Activated CD4-positive, alpha-beta T cell treated with anti-CD3 and anti-CD28 coated beads, Interleukin-2, amount 50 U/mL, for 16 hours (primary cell): ENCODE measurements at regions not wholly inside any gene's neighbourhood (a gene's known extent, or its start where the extent isn't known, plus 50 kb on each side); places are given as distances from the start of the nearest gene placed in this dataset.

ENCODE experiments used
- DNase-seq: peaks from one replicate; pipeline ENCODE4 v3.0.0-alpha.2; 2020

DNA sequence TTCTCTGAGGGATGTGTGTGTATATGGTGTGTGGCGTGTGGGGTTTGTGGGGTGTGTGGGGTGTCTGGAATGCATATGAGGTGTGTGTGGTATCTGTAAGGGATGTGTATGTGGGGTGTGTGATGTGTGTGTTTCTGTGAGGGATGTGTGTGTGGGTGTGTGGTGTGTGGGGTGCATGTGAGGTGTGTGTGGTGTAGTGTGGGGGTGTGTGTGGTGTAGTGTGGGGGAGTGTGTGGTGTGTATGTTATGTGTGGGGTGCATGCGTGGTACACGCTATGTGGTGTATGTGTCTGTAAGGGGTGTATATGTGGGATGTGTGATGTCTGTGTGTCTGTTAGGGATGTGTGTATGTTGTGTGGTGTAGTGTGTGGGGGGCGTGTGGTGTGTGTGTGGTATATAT is 300.0 kb downstream of the FGF9 start:
- no peak for DNase-seq

DNA sequence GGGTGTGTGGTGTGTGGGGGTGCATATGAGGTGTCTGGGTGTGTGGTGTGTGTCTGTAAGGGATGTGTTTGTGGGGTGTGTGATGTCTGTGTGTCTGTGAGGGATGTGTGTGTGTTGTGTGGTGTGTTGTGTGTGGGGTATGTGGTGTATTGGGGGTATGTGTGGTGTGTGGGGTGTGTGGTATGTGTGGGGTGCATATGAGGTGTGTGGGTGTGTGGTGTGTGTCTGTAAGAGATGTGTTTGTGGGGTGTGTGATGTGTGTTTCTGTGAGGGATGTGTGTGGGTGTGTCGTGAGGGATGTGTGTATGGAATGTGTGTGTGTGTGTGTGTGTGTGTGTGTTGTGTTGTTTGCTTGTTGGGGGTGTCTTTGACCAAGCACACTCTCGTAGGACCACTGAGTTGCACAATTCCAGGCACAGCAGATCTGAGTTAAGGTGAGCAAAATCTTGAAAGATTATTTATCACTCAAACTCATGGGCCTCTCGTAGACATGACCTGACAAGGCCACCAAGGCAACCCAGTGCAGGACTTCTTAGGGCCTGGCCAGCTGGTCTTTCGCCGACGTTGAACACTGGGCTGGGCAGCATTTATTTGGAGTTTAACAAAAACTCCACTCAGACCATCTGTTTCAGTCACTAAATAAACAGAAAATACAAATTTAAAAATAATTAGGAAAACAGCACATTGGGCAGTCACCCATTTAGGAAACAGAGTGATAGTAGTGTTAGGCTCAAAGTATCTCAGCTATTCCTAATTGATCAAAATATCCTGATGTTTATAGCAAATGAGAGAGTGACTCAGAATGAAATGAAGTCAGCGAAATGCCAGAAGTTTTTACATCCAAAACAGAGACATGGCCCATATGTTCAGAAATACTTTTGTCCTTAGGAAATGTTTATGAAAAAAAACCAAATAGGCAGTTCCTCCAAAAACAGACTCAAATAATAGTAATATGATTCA is 301.1 kb downstream of the FGF9 start:
- DNase-seq: no peak

DNA sequence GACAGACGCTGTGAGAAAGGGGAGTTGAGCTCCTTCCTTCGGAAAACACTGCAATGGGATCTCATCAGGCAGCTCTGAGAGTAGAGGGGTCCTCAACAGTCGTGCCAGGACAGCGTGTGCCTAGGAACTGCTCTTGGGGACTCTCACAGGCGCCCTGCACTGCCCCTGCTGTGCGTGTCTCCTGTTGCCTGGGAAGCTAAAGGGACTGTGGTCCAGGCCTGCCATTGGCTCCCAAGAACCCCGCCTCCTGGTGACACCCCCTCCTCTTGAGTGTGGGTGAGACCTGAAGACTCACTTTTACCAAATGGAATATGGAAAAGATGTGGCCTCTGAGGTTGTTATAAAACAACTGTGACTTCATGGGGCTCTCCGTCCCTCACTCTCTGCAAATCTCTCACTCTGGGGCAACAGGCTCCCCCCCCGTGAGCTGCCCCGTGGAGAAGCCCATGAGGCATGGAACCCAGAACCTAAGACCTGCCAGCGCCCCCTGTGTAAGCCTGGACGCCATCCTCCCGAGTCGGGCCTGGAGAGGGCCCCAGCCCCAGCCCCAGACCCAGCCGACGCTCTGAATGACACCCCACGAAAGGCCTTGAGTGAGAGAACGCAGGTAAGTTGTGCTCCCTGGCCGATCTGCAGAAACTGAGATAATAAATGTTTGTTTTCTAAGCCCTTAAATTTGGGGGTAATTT is 302.7 kb downstream of the FGF9 start:
- DNase-seq: no peak

DNA sequence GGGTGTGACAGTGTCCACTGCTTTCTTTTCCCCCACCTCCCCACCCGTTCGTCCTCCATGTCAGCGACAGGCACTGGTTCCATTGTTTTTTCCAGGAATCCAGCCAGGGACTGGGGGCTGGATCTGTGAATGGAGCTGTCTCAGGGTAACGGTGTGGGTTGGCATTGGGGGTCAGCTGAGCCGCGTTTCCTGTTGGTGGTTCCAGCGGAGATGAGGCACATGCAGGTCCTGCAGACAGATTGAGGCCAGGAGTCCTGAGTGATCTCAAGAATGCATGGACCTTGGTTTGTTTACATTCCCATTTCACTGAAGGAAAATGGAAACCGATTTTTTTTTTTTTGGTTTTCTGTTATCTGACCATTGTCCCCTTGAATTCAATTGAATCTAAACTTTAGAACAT is 303.9 kb downstream of the FGF9 start:
- no peak for DNase-seq

DNA sequence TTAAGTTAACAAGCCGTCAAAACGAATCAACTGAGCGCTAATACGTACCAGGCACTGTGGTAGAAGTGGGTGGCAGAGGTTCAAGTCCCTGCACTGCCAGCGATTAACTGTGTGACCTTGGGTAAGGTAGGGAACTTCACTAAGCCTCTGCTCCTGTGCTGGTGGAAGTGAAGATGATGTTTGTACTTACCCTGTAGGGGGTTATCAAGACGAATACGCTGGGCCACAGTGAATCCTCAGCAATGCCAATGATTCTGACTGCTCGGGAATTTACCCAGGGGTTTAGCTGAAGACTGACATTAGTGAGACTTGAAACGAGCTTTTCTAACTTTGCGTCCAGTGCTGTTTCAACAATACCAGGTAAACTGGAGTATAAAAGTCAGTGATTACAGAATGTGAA is 305.3 kb downstream of the FGF9 start:
- DNase-seq: no peak

DNA sequence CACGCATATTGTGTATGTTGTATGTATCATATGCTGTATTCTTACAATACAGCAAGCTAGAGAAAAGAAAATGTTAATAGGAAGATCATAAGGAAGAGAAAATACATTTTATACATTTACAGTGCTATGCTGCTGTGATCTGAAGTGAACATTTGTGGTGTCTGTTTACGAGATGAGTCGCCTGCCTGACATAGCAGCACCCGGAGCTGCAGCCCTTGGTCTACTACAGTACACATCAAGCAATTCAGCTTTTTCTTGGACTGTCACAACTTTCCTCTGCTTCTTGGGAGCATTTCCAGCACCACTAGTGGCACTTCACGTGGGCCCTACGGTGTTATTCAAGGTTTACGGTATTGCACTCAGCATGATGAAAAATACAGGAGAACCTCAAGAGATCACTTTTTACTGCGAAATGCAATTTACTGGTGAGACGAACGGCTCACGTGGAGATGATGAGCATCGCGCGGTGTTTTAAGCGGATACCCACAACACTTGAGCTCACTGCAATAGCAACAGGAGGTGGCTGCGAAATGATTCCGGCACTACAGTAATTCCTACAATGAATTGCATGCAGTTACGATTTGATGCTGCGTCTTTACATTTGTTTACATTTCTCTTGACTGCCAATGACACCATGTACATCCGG is 308.4 kb downstream of the FGF9 start:
- no peak for DNase-seq

DNA sequence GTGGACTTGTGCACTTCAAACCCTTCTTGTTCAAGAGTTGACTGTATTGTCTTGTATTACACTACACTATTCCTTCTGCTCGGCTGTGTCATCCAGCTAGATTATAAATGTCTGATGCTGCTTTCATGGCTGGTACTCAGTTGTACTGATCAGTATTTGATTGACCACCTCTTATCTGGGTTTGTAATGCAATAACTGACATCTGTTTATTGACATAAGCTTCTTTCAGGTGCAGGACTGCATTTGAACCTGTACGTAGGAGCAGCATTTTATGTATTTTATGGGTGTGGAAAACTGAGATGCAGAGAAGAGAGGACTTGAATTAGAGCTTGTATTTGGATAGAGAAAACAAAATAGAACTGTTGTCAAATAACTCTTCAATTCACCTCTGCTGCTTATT is 309.2 kb downstream of the FGF9 start:
- DNase-seq: no peak

DNA sequence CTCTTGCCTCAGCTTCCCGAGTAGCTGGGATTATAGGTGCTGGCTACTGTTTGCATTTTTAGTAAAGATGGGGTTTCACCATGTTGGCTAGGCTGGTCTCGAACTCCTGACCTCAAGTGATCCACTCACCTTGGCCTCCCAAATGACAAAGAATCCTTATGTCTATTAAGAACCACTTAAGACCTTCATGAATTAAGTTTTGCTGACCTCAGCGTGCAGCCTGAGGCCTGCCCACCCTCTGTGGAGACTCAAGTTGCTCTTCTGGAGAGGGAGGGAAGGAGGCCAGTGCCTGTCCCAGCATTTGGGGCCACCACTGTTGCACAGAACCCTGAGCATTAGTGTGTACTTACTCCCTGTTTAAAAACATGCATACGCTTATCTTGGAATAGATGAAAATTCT is 313.3 kb downstream of the FGF9 start:
- DNase-seq: no peak

DNA sequence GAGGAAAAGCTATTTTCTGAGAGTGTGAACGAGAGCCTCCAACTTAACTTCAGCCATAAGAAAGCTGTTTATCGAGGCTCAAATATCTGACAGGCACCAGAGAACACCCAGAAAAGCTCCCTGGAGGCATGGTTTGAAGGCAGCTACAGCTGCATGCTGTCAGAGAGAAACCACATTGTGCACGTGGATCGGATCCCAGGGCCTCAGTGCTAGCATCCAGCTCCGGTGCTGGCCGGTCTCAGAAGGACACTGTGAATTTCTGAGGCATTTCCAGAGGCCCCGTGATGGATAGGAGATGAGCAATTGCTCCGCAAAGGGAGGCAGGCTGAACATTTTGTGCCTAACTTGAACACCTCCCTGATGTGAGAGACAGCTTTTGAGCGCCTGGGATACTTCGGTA is 315.7 kb downstream of the FGF9 start:
- no peak for DNase-seq

DNA sequence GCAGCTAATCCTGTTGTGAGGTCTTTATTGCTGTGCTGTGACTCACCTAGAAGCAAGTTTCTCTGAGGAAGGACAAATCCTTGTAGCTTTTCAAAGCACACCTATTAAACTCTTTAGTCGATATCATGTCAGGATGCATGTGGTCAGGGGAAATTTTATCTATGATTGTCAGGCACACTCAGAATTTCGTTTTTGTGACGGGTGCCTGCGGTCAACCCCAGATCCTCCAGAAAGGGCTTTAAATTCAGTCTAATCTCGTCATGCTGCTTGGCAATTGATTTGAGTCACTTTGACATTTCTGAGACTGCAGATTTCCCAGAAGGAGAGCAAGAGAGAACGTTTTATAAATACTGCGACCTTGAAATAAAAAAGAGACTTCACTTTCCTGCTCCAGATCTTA is 316.9 kb downstream of the FGF9 start:
- DNase-seq: peak; percentile 8

DNA sequence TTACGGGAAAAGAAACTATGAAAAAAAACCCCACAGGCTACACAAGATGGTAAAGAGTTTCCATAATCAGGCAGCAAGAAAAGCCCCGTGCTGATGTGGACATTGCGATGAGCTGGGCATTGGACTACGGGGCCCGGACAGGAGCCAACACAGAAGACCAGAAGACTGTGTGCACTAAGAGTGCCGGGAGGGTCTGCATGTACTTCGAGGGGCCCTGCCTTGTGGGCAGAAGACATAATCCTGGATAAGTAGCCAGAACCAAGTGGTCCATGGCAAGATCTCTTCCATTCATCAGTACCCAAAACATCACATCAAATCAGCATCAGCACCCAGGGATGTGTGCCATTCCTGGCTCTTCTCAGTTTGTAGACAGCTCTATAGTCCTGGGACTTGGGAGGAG is 317.8 kb downstream of the FGF9 start:
- no peak for DNase-seq

DNA sequence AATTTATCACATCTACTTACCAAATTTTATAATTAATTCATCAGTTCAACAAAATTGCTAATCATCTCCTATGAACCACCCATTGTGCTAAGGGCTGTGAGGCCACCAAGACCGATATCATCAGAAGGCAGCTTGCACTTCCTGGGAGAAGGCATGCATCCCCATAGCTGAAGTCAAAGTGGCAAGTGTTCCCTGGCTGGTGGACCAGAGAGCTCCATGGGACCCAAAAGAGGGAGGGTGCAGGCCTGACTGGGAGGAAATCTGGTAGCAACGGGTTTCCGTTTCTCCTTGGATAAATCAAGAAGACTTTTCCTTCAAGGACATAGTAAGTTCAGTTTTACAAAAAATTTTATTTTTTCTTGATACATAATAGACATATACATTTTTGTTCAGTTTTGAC is 325.2 kb downstream of the FGF9 start:
- no peak for DNase-seq

DNA sequence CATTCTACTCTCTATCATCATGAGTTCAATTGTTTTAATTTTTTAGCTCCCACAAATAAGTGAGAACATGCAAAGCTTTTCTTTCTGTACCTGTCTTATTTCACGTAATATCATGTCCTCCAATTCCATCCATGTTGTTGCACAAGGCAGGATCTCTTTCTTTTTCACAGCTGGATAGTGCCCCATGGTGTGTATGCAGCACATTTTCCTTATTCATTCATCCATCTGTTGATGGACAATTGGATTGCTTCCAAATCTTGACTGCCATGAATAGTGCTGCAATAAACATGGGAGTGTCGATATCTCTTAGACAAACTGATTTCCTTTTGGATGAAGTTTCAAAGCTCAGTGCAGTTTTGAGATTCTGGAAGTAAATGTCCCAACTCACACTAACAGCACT is 326.9 kb downstream of the FGF9 start:
- DNase-seq: no peak

DNA sequence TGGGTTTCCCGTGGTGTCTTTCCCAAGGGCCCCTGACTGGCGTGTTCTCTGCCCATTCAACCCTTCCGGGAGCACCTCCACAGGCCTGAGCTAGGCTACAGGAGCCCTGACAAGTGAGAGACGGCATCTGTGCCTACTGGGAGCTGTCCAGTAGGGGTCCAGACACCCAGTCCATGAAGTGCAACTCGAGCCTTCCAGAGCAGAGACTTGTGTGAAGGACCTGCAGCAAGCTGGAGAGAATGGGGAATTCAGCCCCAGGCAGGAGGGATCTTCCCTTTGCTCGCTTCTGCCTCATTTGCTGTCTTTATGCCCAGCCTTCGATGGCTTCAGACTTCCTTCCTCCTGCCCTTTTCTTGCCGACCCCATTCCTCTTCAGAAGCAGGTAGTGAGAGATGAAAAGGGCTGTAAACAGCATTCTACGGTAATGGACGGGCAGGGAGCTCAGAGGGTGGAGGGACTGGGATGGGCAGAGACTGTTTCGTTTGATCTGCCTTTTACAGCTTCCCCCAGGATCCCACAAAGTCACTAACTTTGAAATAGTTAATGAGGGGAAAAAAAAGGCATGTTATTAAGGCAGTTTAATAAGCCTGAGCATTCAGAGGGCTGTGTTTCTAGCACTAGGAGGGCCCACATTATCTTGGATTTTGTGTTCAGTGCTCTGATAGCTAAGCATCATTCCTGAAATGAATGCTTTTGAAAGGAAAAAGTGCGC is 327.6 kb downstream of the FGF9 start:
- no peak for DNase-seq

DNA sequence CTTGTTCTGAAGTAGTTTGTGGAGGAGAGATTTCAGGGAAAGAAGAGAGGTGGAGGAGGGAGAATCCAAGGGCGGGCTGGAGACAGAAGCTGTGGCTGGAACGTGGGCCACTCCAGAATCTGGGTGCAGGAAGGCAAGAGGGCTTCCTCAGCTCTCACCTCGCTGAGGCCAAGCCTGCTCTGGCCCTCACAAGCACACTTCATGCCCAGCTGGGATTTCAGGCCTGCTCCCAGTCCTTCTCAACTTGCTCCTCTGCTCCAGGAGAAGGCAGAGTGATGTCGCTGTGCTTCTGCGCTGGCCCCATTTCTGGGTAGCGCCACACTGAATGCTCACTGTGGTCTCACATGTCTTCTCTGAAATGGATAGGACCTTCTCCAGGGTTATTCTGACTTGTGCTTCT is 328.8 kb downstream of the FGF9 start:
- no peak for DNase-seq

DNA sequence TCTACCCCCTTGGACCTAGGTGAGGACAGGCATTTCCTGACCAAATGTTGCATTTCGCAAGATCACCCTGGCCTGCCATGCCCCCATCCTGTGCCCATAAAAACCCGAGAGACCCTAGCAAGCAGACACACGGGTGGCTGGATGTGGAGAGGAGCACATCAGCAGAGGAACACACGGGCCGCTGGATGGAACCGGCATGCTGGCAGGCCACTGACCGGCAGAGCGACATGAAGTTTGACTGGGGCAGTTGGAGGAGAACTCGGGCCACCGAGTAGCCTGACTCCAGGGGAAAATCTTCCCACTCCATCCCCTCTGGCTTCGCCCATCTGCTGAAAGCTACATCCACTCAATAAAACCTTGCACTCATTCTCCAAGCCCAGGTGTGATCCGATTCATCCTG is 329.3 kb downstream of the FGF9 start:
- DNase-seq: no peak

DNA sequence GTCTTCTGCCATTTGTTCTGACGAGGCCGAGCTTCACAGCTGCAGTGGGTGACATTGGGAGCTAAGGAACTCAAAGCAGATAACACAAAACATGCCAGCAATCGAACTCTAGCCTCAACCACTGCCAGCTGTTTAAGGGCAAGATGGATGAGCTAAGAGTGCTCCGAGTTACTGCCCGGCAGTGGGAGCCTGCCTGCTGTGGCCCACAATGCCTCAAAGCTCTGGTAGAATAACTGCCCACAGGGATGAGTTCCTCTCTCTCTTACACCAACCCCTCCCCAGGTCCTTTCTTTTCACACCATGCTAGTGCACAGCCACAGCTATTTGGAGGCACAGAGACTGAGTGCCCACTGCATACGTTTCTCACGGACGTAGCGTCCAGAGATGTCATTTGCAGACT is 330.5 kb downstream of the FGF9 start:
- no peak for DNase-seq

DNA sequence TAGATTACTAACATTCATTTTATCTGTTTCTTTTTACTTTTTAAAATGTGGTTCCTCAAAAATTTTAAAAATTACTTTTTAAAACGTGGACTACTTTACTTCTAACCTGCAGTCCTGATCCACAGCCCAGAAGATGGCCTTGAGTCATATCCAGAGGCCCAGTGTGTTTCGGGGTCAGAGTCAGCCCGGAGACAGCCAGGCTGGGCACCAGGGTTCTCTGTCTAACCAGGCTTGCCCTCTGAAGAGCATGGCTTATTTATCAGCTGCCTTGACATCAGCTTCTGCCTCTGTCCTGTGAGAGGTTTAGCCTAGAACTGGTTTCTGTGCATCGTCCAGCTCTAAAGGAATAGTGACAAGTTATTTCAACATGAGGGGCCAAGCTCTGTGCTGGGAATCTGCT is 332.0 kb downstream of the FGF9 start:
- no peak for DNase-seq

DNA sequence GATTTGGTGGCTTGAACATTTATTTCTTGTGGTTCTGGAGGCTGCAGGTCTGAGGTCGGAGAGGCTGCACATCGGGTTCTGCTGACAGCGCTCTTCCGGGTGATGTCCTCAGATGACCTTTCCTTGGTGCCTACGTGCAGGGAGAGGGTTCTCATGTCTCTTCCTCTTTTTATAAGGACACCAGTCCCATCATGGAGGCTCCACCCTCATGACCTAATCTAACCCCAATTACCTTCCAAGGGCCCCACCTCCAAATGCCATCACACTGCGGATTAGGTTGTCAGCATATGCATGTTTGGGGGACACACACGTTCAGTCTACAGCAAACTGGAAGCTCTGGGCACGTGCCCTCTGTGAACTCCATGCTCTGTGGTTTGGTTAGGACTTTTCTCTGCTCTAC is 338.6 kb downstream of the FGF9 start:
- no peak for DNase-seq

DNA sequence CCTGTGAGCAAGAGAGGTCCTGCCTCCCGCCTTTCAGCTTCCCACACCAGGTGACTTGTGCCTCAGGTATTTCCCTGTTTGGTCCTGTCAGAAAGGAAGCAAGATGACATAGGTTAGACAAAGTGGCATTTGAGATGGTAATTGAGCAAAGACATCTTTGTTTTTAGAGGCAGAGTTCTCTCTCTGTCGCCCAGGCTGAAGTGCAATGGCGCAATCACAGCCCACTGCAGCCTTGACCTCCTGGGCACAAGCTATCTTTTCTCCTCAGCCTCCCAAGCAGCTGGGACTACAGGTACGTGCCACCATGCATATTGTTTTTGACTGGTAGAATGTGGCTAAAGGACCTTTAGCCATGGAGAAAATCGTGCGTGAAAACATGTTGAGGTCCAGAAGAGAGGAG is 339.1 kb downstream of the FGF9 start:
- no peak for DNase-seq

DNA sequence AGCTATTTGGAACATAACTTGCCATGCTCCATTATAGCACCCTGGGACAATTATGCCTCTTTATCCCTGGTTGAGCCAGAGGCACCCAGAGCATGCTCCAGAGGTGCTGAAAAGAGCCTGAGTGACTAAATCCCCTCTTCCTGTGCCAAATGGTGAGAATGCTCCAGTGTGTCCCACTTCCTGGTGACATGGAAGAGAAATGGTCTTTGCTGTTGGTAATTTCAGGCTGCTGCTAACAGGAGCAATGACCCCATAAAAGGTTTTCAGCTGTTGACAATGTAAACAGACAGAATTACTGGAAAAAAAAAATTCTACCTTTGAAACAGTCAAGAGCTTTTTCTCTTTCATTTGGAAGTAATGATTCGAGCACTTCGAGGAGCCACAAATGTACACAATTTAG is 341.8 kb downstream of the FGF9 start:
- no peak for DNase-seq

DNA sequence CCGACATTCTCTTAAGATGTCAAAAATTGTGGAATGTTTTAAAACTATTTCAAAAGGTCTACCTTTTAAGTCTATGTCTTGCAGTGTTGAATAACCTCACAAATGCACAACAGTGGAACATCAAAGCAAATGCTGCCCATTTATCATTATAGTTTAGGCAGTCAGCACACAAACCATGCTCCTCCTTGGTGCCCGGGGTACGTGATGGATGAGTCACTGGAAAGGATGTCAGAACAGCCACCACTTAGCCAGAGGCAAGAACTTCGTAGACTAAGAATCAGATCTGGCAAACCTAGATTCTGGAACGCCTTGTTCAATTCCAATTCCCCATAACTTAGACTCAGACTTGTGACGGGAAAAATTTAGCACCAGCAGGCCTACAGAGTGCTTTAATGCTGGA is 343.6 kb downstream of the FGF9 start:
- DNase-seq: no peak

DNA sequence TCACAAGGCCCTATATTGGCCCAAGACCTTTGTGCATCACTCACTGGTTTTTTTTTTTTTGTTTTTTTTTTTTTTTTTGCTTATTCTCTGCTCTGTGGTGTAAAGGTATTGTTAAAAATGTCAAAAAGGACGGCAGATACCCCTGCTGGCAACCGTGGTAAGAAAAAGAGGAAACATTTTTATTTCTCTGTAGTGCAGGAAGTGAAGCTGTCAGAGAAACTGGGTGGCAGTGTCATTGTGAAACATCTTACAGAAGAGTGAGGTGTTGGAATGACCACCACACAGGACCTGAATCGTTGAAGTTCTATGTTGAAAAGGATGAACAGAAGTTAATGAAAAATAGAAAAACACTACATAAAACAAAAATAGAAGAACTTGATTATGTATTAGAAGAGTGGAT is 346.4 kb downstream of the FGF9 start:
- DNase-seq: peak; percentile 20
